H1 (cell line): ENCODE measurements at regions not wholly inside any gene's neighbourhood (a gene's known extent, or its start where the extent isn't known, plus 50 kb on each side); places are given as distances from the start of the nearest gene placed in this dataset.

Experiments used
- CTCF ChIA-PET: fragments of 300-600 bp; sonication (Branson Sonifier 250); formaldehyde crosslinking; loops from one replicate; lab custom pipeline; 2021; ENCODE audit not compliant: partially characterized antibody; lab: Charles Lee
- POLR2A ChIA-PET: fragments of 300-600 bp; sonication (Branson Sonifier 250); formaldehyde crosslinking; loops from one replicate; lab custom pipeline; 2021; ENCODE audit warnings: inconsistent platforms; ENCODE audit not compliant: partially characterized antibody; lab: Charles Lee
- DNase-seq, 2 experiments: peaks; one replicate each; pipeline versions ENCODE4 v3.0.0 to v3.0.0-alpha.2; 2010 to 2022; ENCODE audit warnings: low spot score in 2 of 2, low read depth in 1 of 2, mixed read lengths in 1 of 2
- FAIRE-seq: peaks from 2 replicates; lab custom pipeline; 2011; peaks lifted over from hg19 to GRCh38; lab: Jason Lieb, UNC
- H2AFZ ChIP-seq: 2 replicates; pipeline ENCODE4 v1.8.1; 2012; ENCODE audit warnings: low read length, inconsistent platforms
- H2AK5ac ChIP-seq: 2 replicates; pipeline ENCODE4 v1.6.1; 2013; ENCODE audit warnings: low read depth, low read length
- H2BK120ac ChIP-seq: replicated peaks from 2 replicates; pipeline ENCODE3; 2013; ENCODE audit warnings: low read depth, low read length, inconsistent platforms
- H2BK12ac ChIP-seq: 2 replicates; pipeline ENCODE4 v1.6.1; 2013; ENCODE audit warnings: low read depth, low read length
- H2BK15ac ChIP-seq: 2 replicates; pipeline ENCODE4 v1.6.1; 2013; ENCODE audit warnings: low read length
- H2BK20ac ChIP-seq: 2 replicates; pipeline ENCODE4 v1.6.1; 2013; ENCODE audit warnings: low read length
- H2BK5ac ChIP-seq: 2 replicates; pipeline ENCODE4 v1.6.1; 2013; ENCODE audit warnings: low read depth, low read length
- H3K14ac ChIP-seq: 2 replicates; pipeline ENCODE4 v1.6.1; 2013; ENCODE audit warnings: inconsistent platforms; ENCODE audit not compliant: insufficient read length
- H3K18ac ChIP-seq: 2 replicates; pipeline ENCODE4 v1.6.1; 2013; ENCODE audit warnings: low read length; ENCODE audit errors: extremely low read depth
- H3K23ac ChIP-seq: 2 replicates; pipeline ENCODE4 v1.6.1; 2013; ENCODE audit warnings: inconsistent platforms; ENCODE audit not compliant: insufficient read length
- H3K23me2 ChIP-seq: 2 replicates; pipeline ENCODE4 v1.6.1; 2013; ENCODE audit warnings: low read depth, low read length
- H3K27ac ChIP-seq: 2 replicates; pipeline ENCODE4 v1.6.1; 2011; ENCODE audit warnings: low read depth, low read length, inconsistent platforms
- H3K27me3 ChIP-seq, 4 experiments: replicated peaks in 1 of 4; 1 replicate in 1 of 4; 2 replicates in 3 of 4; pipeline versions ENCODE4 v1.6.1 to v1.8.1; 2011 to 2013; ENCODE audit warnings: low read length in 3 of 4, mild to moderate bottlenecking in 3 of 4, inconsistent platforms in 2 of 4, mixed read lengths in 2 of 4, moderate library complexity in 1 of 4; ENCODE audit not compliant: control insufficient read depth in 3 of 4, insufficient read depth in 3 of 4; ENCODE audit errors: extremely low read depth in 1 of 4
- H3K36me3 ChIP-seq, 4 experiments: 2 replicates each; pipeline versions ENCODE4 v1.6.1 to v1.8.1; 2011 to 2013; ENCODE audit warnings: mild to moderate bottlenecking in 4 of 4, low read length in 3 of 4, moderate library complexity in 2 of 4, control low read depth in 1 of 4, inconsistent platforms in 1 of 4; ENCODE audit not compliant: insufficient read depth in 4 of 4, control insufficient read depth in 2 of 4
- H3K4ac ChIP-seq: replicated peaks from 2 replicates; pipeline ENCODE3; 2013; ENCODE audit warnings: low read length, low read depth, mixed read lengths, inconsistent platforms; ENCODE audit not compliant: insufficient read length
- H3K4me1 ChIP-seq, 4 experiments: replicated peaks in 1 of 4; 1 replicate in 1 of 4; 2 replicates in 3 of 4; pipeline versions ENCODE4 v1.6.1 to v1.8.1; 2011 to 2013; ENCODE audit warnings: low read length in 3 of 4, inconsistent platforms in 2 of 4, mixed read lengths in 1 of 4; ENCODE audit not compliant: insufficient read depth in 4 of 4, control insufficient read depth in 3 of 4
- H3K4me2 ChIP-seq, 2 experiments: 2 replicates each; pipeline versions ENCODE4 v1.6.1 to v1.8.1; 2011 to 2013; ENCODE audit warnings: low read depth in 2 of 2, low read length in 2 of 2, control low read depth in 1 of 2, inconsistent platforms in 1 of 2, mild to moderate bottlenecking in 1 of 2; ENCODE audit not compliant: insufficient read depth in 1 of 2
- H3K4me3 ChIP-seq, 4 experiments: fragments of 200-600, 300-600 bp in 1 of 4; sonication (generic), shearing (Covaris generic), sonication (Bioruptor Twin) in 1 of 4; 2 replicates each; pipeline versions ENCODE4 v1.5.1 to v1.8.1; 2011 to 2016; ENCODE audit warnings: low read length in 4 of 4, low read depth in 3 of 4, control low read depth in 2 of 4, inconsistent platforms in 2 of 4, mild to moderate bottlenecking in 2 of 4, mixed read lengths in 1 of 4, moderate library complexity in 1 of 4; ENCODE audit not compliant: insufficient read depth in 2 of 4; ENCODE audit errors: extremely low read depth in 1 of 4
- H3K56ac ChIP-seq: replicated peaks from 2 replicates; pipeline ENCODE3; 2013; ENCODE audit warnings: low read depth, mild to moderate bottlenecking, mixed read lengths, low read length, inconsistent platforms; ENCODE audit not compliant: insufficient read length
- H3K79me1 ChIP-seq: 2 replicates; pipeline ENCODE4 v1.6.1; 2013; ENCODE audit warnings: low read depth, low read length, control low read depth
- H3K79me2 ChIP-seq, 2 experiments: 2 replicates each; pipeline versions ENCODE4 v1.6.1 to v1.8.1; 2012 to 2013; ENCODE audit warnings: low read length in 2 of 2, mild to moderate bottlenecking in 2 of 2, inconsistent platforms in 1 of 2; ENCODE audit not compliant: insufficient read depth in 2 of 2, control insufficient read depth in 1 of 2
- H3K9ac ChIP-seq, 4 experiments: replicated peaks in 1 of 4; 1 replicate in 1 of 4; 2 replicates in 3 of 4; pipeline versions ENCODE4 v1.6.1 to v1.8.1; 2011 to 2013; ENCODE audit warnings: low read depth in 3 of 4, low read length in 3 of 4, control low read depth in 2 of 4, mild to moderate bottlenecking in 2 of 4, moderate library complexity in 2 of 4, inconsistent platforms in 1 of 4; ENCODE audit errors: extremely low read depth in 1 of 4
- H3K9me3 ChIP-seq, 2 experiments: 2 replicates each; pipeline versions ENCODE4 v1.6.1 to v1.8.1; 2012 to 2013; ENCODE audit warnings: mild to moderate bottlenecking in 2 of 2, moderate library complexity in 2 of 2, control low read depth in 1 of 2, inconsistent platforms in 1 of 2, low read depth in 1 of 2, low read length in 1 of 2, mixed read lengths in 1 of 2; ENCODE audit not compliant: insufficient read depth in 2 of 2
- H4K20me1 ChIP-seq, 2 experiments: replicated peaks in 1 of 2; 2 replicates each; pipeline versions ENCODE3 to v1.8.1; 2011 to 2013; ENCODE audit warnings: inconsistent platforms in 2 of 2, low read length in 2 of 2, mild to moderate bottlenecking in 1 of 2; ENCODE audit not compliant: insufficient read depth in 2 of 2, control insufficient read depth in 1 of 2
- H4K5ac ChIP-seq: 2 replicates; pipeline ENCODE4 v1.6.1; 2013; ENCODE audit warnings: low read length, low read depth, mixed read lengths, inconsistent platforms; ENCODE audit not compliant: insufficient read length
- H4K8ac ChIP-seq: 2 replicates; pipeline ENCODE4 v1.8.0; 2013; ENCODE audit warnings: mild to moderate bottlenecking, moderate library complexity, low read length, inconsistent platforms; ENCODE audit not compliant: insufficient read depth; ENCODE audit errors: extremely low read depth
- H4K91ac ChIP-seq: replicated peaks from 2 replicates; pipeline ENCODE3; 2013; ENCODE audit warnings: low read length, mixed read lengths, inconsistent platforms; ENCODE audit not compliant: insufficient read length
- ASH2L ChIP-seq: fragments of 200-600, 300-600 bp; sonication (generic); IDR thresholded peaks from one replicate; pipeline ENCODE4 v1.7.1; 2017; ENCODE audit warnings: low read length
- BCL11A ChIP-seq, 2 experiments: IDR thresholded peaks; one replicate each; pipeline ENCODE4 v1.6.1; 2011; ENCODE audit warnings: low read depth in 2 of 2, low read length in 2 of 2, mild to moderate bottlenecking in 2 of 2
- BRCA1 ChIP-seq: IDR thresholded peaks from 2 replicates; pipeline ENCODE4 v1.6.1; 2012; ENCODE audit warnings: low read depth, low read length, improper control_type of control experiment
- E2F6 ChIP-seq: IDR thresholded peaks from 2 replicates; pipeline ENCODE4 v1.6.1; 2012; ENCODE audit warnings: inconsistent platforms
- GTF2F1 ChIP-seq: IDR thresholded peaks from 2 replicates; pipeline ENCODE4 v1.6.1; 2012; ENCODE audit warnings: low read depth, low read length, improper control_type of control experiment, borderline replicate concordance
- JUN ChIP-seq: IDR thresholded peaks from 2 replicates; pipeline ENCODE4 v1.6.1; 2011; ENCODE audit warnings: low read depth, mild to moderate bottlenecking, improper control_type of control experiment, low read length
- KDM5A ChIP-seq: fragments of 200-600 bp; IDR thresholded peaks from 2 replicates; pipeline ENCODE4 v1.7.1; 2012; ENCODE audit warnings: mild to moderate bottlenecking, low read length, inconsistent platforms, mixed read lengths
- NANOG ChIP-seq: IDR thresholded peaks from 2 replicates; pipeline ENCODE4 v1.6.1; 2011; ENCODE audit warnings: low read length, low read depth, mild to moderate bottlenecking, inconsistent platforms; ENCODE audit not compliant: insufficient read depth, poor library complexity, severe bottlenecking
- RBBP5 ChIP-seq: IDR thresholded peaks from 2 replicates; pipeline ENCODE4 v1.7.1; 2012; ENCODE audit warnings: low read depth, mild to moderate bottlenecking, inconsistent platforms, low read length, moderate library complexity, borderline replicate concordance
- SP4 ChIP-seq: IDR thresholded peaks from 2 replicates; pipeline ENCODE4 v1.6.1; 2012; ENCODE audit warnings: low read length, inconsistent platforms
- TAF7 ChIP-seq: optimal IDR thresholded peaks from 2 replicates; pipeline ENCODE3; 2011; ENCODE audit warnings: low read depth, mild to moderate bottlenecking, inconsistent platforms, low read length, moderate library complexity, borderline replicate concordance
- WGBS, 2 experiments: shearing (Covaris generic) in 1 of 2; methylation state at CpG; one replicate each; pipeline versions ENCODE4 v1.1.6 to v1.1.7; 2013 to 2015; ENCODE audit warnings: low lambda C conversion rate in 2 of 2, mixed read lengths in 2 of 2, inconsistent platforms in 1 of 2, low coverage in 1 of 2, missing lambda C conversion rate in 1 of 2; ENCODE audit not compliant: insufficient replicate concordance in 2 of 2, insufficient coverage in 1 of 2, insufficient read length in 1 of 2; ENCODE audit errors: extremely low coverage in 1 of 2, missing lambda C conversion rate in 1 of 2; 5-methylcytosine and 5-hydroxymethylcytosine counted together

- Histone ChIP-seq H2BK120ac (no peak overlapping the region), H2AFZ (no peak overlapping the region), H3K14ac (no peak overlapping the region), H3K36me3 (no peaks in the 10 kb centered on the region), H2BK20ac (no peak overlapping the region), H3K9ac (no peak overlapping the region), H2BK12ac (no peak overlapping the region), H3K9me3 (no peaks in the 10 kb centered on the region), H3K18ac (no peak overlapping the region), H2BK5ac (no peak overlapping the region), H3K4me2 (no peak overlapping the region), H3K79me1 (no peaks in the 10 kb centered on the region), H4K8ac (no peak overlapping the region), H3K23ac (no peak overlapping the region), H3K23me2 (no peaks in the 10 kb centered on the region), H3K4ac (no peak overlapping the region), H3K4me3 (no peak overlapping the region), H4K5ac (no peak overlapping the region), H4K91ac (no peak overlapping the region), H3K56ac (no peak overlapping the region), H3K4me1 (no peaks in the 10 kb centered on the region; a peak in 1 of 7 replicates), H2BK15ac (no peak overlapping the region), H2AK5ac (no peak overlapping the region), H4K20me1 (no peaks in the 10 kb centered on the region), H3K27ac (no peak overlapping the region; the same call in 1 of the 2 replicates), H3K27me3 (no peaks in the 10 kb centered on the region), H3K79me2 (no peaks in the 10 kb centered on the region)
- TF ChIP-seq BCL11A (IDR thresholded peaks at IDR 0.05; ENCODE audit: low read depth in 2 of 2, low read length in 2 of 2) (no peak), KDM5A (no peak), JUN (no peak), GTF2F1 (no peak), NANOG (no peak), RBBP5 (no peak), E2F6 (no peak), TAF7 (no peak), SP4 (no peak), ASH2L (no peak), BRCA1 (no peak)
- FAIRE-seq (no peak), DNase-seq (no peak)
- POLR2A ChIA-PET: no interaction called here
- CTCF ChIA-PET: no interaction called here
- 87% methylated on average over 11 of the region's 11 CpGs; no CpG with 5 or more reads in 1 of the 2 experiments for WGBS, 2 experiments
Measured at GRCh38 chr11:129614256-129614944, 201.2 kb upstream of the TMEM45B start.
